Adrenal gland (tissue), 5 donors: ENCODE measurements at regions not wholly inside any gene's neighbourhood (a gene's known extent, or its start where the extent isn't known, plus 50 kb on each side); places are given as distances from the start of the nearest gene placed in this dataset.

ENCODE experiments used
- POLR2A ChIP-seq, 2 donors: fragments of 450-650 bp; IDR thresholded peaks; one replicate each; pipeline ENCODE4 v1.6.1; 2017; ENCODE audit warnings: antibody characterized with exemption in 2 of 2, mild to moderate bottlenecking in 2 of 2, moderate library complexity in 1 of 2
- TF ChIP-seq, protein P1 (sequence below), 6 experiments: fragments of 450-650 bp in 4 of 6; fragments of 200-600 bp in 2 of 6; sonication (generic) in 1 of 6; IDR thresholded peaks; 1 replicate in 5 of 6; 2 replicates in 1 of 6; pipeline versions ENCODE4 v1.5.1 to v1.8.0; 2016 to 2021; ENCODE audit warnings: antibody characterized with exemption in 6 of 6, mild to moderate bottlenecking in 2 of 6, moderate library complexity in 1 of 6
- donor health status: DM: no; HTN: no; CAD: no.

DNA sequence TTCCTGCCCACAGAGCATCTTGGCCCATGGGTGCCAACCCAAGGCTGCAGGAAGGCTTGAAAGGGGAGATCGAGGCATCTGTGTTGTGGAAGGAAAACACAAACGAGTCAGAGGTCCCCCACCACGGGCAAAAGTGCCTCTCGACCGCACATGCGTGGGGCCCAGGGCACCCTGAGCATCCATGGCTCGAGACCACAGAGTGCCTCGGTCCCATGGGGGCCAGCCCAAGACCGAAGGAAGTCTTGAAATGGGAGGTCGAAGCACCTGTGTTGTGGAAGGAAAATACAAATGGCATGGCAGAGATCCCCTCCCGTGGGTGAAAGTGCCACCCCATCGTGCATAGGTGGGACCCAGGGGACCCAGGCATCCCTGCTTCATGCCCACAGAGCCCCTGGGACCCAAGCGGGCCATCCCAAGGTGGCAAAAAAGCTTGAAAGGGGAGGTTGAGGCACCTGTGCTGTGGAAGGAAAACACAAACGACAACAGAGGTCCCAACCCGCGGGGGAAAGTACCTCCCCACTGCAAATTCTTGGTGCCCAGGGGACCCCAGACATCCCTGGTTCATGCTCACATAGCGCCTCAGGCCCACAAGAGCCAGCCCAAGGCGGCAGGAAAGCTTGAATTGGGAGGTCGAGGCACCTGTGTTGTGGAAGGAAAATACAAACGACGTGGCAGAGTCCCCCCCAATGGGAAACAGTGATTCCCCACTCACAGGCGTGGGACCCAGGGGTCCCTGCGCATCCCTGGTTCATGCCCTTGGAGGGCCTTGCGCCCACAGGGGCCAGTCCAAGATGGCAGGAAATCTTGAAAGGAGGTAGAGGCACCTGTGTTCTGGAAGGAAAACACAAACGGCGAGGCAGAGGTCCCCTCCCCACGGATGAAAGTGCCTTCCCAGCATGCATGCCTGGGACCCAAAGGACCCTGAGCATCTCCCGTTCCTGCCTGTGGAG, 373.0 kb downstream of the ALG10 start:
- TF ChIP-seq, protein P1, sequence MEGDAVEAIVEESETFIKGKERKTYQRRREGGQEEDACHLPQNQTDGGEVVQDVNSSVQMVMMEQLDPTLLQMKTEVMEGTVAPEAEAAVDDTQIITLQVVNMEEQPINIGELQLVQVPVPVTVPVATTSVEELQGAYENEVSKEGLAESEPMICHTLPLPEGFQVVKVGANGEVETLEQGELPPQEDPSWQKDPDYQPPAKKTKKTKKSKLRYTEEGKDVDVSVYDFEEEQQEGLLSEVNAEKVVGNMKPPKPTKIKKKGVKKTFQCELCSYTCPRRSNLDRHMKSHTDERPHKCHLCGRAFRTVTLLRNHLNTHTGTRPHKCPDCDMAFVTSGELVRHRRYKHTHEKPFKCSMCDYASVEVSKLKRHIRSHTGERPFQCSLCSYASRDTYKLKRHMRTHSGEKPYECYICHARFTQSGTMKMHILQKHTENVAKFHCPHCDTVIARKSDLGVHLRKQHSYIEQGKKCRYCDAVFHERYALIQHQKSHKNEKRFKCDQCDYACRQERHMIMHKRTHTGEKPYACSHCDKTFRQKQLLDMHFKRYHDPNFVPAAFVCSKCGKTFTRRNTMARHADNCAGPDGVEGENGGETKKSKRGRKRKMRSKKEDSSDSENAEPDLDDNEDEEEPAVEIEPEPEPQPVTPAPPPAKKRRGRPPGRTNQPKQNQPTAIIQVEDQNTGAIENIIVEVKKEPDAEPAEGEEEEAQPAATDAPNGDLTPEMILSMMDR (IDR thresholded peaks at IDR 0.05), result no peak
- no peak for TF ChIP-seq POLR2A (IDR thresholded peaks at IDR 0.05)
